NCI-H1105 (cell line): ENCODE measurements at regions not wholly inside any gene's neighbourhood (a gene's known extent, or its start where the extent isn't known, plus 50 kb on each side); places are given as distances from the start of the nearest gene placed in this dataset.

Experiments
- DNase-seq: peaks from one replicate; lab custom pipeline; 2025; lab: John Stamatoyannopoulos, UW

DNA sequence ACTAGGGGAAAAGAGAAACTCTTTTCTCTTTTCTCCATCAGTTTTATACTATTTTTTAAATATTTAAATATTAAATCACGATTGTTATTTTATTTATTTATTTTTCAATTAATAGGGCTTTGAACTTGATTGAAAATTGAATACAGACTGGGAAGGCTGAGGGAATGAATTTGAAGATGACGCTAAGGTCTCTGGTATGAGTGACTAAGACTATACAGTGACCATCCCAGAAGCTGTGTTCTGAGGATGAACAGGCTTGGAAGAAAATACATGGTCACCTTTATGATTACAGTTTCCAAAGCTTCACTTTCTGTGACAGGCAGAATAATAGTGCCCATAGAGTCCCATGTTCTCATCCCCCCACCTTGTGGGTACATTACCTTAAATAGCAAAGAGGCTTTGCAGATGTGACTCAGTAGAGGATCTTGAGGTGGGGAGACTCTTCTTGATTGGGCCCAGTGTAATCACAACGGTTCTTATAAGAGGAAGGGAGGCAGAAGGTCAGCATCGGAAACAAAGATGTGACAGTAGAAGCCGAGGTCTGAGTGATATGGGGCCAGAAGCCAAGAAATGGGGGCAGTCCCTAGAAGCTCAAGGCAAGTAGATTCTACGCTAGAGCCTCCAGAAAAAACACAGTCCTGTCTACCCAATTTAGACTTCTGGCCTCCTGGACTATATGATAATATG lies 51.0 kb upstream of the LPP start:
- DNase-seq = no peak

DNA sequence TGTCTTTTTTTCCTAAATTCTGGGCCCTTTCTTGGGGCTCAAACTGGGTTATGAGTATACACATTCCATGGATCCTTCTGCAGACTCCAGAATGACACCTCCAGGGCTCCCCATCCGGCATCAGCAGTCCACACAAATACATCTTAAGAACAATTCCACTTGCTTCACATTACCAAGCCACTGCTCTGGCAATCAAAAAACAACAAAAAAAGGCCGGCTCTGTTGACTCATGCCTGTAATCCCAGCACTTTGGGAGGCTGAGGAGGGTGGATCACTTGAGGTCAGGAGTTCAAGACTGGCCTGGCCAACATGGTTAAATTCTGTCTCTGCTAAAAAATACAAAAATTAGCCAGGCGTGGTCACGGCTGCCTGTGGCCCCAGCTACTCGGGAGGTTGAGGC lies 49.9 kb upstream of the LPP start:
- DNase-seq = no peak
